ENCODE measurements at regions not wholly inside any gene's neighbourhood (a gene's known extent, or its start where the extent isn't known, plus 50 kb on each side); places are given as distances from the start of the nearest gene placed in this dataset.

- TF ChIP-seq, protein P1, sequence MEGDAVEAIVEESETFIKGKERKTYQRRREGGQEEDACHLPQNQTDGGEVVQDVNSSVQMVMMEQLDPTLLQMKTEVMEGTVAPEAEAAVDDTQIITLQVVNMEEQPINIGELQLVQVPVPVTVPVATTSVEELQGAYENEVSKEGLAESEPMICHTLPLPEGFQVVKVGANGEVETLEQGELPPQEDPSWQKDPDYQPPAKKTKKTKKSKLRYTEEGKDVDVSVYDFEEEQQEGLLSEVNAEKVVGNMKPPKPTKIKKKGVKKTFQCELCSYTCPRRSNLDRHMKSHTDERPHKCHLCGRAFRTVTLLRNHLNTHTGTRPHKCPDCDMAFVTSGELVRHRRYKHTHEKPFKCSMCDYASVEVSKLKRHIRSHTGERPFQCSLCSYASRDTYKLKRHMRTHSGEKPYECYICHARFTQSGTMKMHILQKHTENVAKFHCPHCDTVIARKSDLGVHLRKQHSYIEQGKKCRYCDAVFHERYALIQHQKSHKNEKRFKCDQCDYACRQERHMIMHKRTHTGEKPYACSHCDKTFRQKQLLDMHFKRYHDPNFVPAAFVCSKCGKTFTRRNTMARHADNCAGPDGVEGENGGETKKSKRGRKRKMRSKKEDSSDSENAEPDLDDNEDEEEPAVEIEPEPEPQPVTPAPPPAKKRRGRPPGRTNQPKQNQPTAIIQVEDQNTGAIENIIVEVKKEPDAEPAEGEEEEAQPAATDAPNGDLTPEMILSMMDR (IDR thresholded peaks at IDR 0.05; ENCODE audit: insufficient read depth, low read length, poor library complexity, severe bottlenecking) = no peak
- no peak for TF ChIP-seq EZH2phosphoT487 (conservative IDR thresholded peaks at IDR 0.05; ENCODE audit: low read length)
These were observed 527.4 kb downstream of the HACE1 start for GRCh38 chr6:104332364-104332763.
